H1 (cell line): ENCODE measurements at regions not wholly inside any gene's neighbourhood (a gene's known extent, or its start where the extent isn't known, plus 50 kb on each side); places are given as distances from the start of the nearest gene placed in this dataset.

ENCODE experiments used
- CTCF ChIA-PET: fragments of 300-600 bp; sonication (Branson Sonifier 250); formaldehyde crosslinking; loops from one replicate; lab custom pipeline; 2021; ENCODE audit not compliant: partially characterized antibody; lab: Charles Lee
- POLR2A ChIA-PET: fragments of 300-600 bp; sonication (Branson Sonifier 250); formaldehyde crosslinking; loops from one replicate; lab custom pipeline; 2021; ENCODE audit warnings: inconsistent platforms; ENCODE audit not compliant: partially characterized antibody; lab: Charles Lee
- DNase-seq, 2 experiments: peaks; one replicate each; pipeline versions ENCODE4 v3.0.0 to v3.0.0-alpha.2; 2010 to 2022; ENCODE audit warnings: low spot score in 2 of 2, low read depth in 1 of 2, mixed read lengths in 1 of 2
- FAIRE-seq: peaks from 2 replicates; lab custom pipeline; 2011; peaks lifted over from hg19 to GRCh38; lab: Jason Lieb, UNC
- H2AFZ ChIP-seq: 2 replicates; pipeline ENCODE4 v1.8.1; 2012; ENCODE audit warnings: low read length, inconsistent platforms
- H2AK5ac ChIP-seq: 2 replicates; pipeline ENCODE4 v1.6.1; 2013; ENCODE audit warnings: low read depth, low read length
- H2BK120ac ChIP-seq: replicated peaks from 2 replicates; pipeline ENCODE3; 2013; ENCODE audit warnings: low read depth, low read length, inconsistent platforms
- H2BK12ac ChIP-seq: 2 replicates; pipeline ENCODE4 v1.6.1; 2013; ENCODE audit warnings: low read depth, low read length
- H2BK15ac ChIP-seq: 2 replicates; pipeline ENCODE4 v1.6.1; 2013; ENCODE audit warnings: low read length
- H2BK20ac ChIP-seq: 2 replicates; pipeline ENCODE4 v1.6.1; 2013; ENCODE audit warnings: low read length
- H2BK5ac ChIP-seq: 2 replicates; pipeline ENCODE4 v1.6.1; 2013; ENCODE audit warnings: low read depth, low read length
- H3K14ac ChIP-seq: 2 replicates; pipeline ENCODE4 v1.6.1; 2013; ENCODE audit warnings: inconsistent platforms; ENCODE audit not compliant: insufficient read length
- H3K18ac ChIP-seq: 2 replicates; pipeline ENCODE4 v1.6.1; 2013; ENCODE audit warnings: low read length; ENCODE audit errors: extremely low read depth
- H3K23ac ChIP-seq: 2 replicates; pipeline ENCODE4 v1.6.1; 2013; ENCODE audit warnings: inconsistent platforms; ENCODE audit not compliant: insufficient read length
- H3K23me2 ChIP-seq: 2 replicates; pipeline ENCODE4 v1.6.1; 2013; ENCODE audit warnings: low read depth, low read length
- H3K27ac ChIP-seq: 2 replicates; pipeline ENCODE4 v1.6.1; 2011; ENCODE audit warnings: low read depth, low read length, inconsistent platforms
- H3K27me3 ChIP-seq, 4 experiments: replicated peaks in 1 of 4; 1 replicate in 1 of 4; 2 replicates in 3 of 4; pipeline versions ENCODE4 v1.6.1 to v1.8.1; 2011 to 2013; ENCODE audit warnings: low read length in 3 of 4, mild to moderate bottlenecking in 3 of 4, inconsistent platforms in 2 of 4, mixed read lengths in 2 of 4, moderate library complexity in 1 of 4; ENCODE audit not compliant: control insufficient read depth in 3 of 4, insufficient read depth in 3 of 4; ENCODE audit errors: extremely low read depth in 1 of 4
- H3K36me3 ChIP-seq, 4 experiments: 2 replicates each; pipeline versions ENCODE4 v1.6.1 to v1.8.1; 2011 to 2013; ENCODE audit warnings: mild to moderate bottlenecking in 4 of 4, low read length in 3 of 4, moderate library complexity in 2 of 4, control low read depth in 1 of 4, inconsistent platforms in 1 of 4; ENCODE audit not compliant: insufficient read depth in 4 of 4, control insufficient read depth in 2 of 4
- H3K4ac ChIP-seq: replicated peaks from 2 replicates; pipeline ENCODE3; 2013; ENCODE audit warnings: low read length, low read depth, mixed read lengths, inconsistent platforms; ENCODE audit not compliant: insufficient read length
- H3K4me1 ChIP-seq, 4 experiments: replicated peaks in 1 of 4; 1 replicate in 1 of 4; 2 replicates in 3 of 4; pipeline versions ENCODE4 v1.6.1 to v1.8.1; 2011 to 2013; ENCODE audit warnings: low read length in 3 of 4, inconsistent platforms in 2 of 4, mixed read lengths in 1 of 4; ENCODE audit not compliant: insufficient read depth in 4 of 4, control insufficient read depth in 3 of 4
- H3K4me2 ChIP-seq, 2 experiments: 2 replicates each; pipeline versions ENCODE4 v1.6.1 to v1.8.1; 2011 to 2013; ENCODE audit warnings: low read depth in 2 of 2, low read length in 2 of 2, control low read depth in 1 of 2, inconsistent platforms in 1 of 2, mild to moderate bottlenecking in 1 of 2; ENCODE audit not compliant: insufficient read depth in 1 of 2
- H3K4me3 ChIP-seq, 4 experiments: fragments of 200-600, 300-600 bp in 1 of 4; sonication (generic), shearing (Covaris generic), sonication (Bioruptor Twin) in 1 of 4; 2 replicates each; pipeline versions ENCODE4 v1.5.1 to v1.8.1; 2011 to 2016; ENCODE audit warnings: low read length in 4 of 4, low read depth in 3 of 4, control low read depth in 2 of 4, inconsistent platforms in 2 of 4, mild to moderate bottlenecking in 2 of 4, mixed read lengths in 1 of 4, moderate library complexity in 1 of 4; ENCODE audit not compliant: insufficient read depth in 2 of 4; ENCODE audit errors: extremely low read depth in 1 of 4
- H3K56ac ChIP-seq: replicated peaks from 2 replicates; pipeline ENCODE3; 2013; ENCODE audit warnings: low read depth, mild to moderate bottlenecking, mixed read lengths, low read length, inconsistent platforms; ENCODE audit not compliant: insufficient read length
- H3K79me1 ChIP-seq: 2 replicates; pipeline ENCODE4 v1.6.1; 2013; ENCODE audit warnings: low read depth, low read length, control low read depth
- H3K79me2 ChIP-seq, 2 experiments: 2 replicates each; pipeline versions ENCODE4 v1.6.1 to v1.8.1; 2012 to 2013; ENCODE audit warnings: low read length in 2 of 2, mild to moderate bottlenecking in 2 of 2, inconsistent platforms in 1 of 2; ENCODE audit not compliant: insufficient read depth in 2 of 2, control insufficient read depth in 1 of 2
- H3K9ac ChIP-seq, 4 experiments: replicated peaks in 1 of 4; 1 replicate in 1 of 4; 2 replicates in 3 of 4; pipeline versions ENCODE4 v1.6.1 to v1.8.1; 2011 to 2013; ENCODE audit warnings: low read depth in 3 of 4, low read length in 3 of 4, control low read depth in 2 of 4, mild to moderate bottlenecking in 2 of 4, moderate library complexity in 2 of 4, inconsistent platforms in 1 of 4; ENCODE audit errors: extremely low read depth in 1 of 4
- H3K9me3 ChIP-seq, 2 experiments: 2 replicates each; pipeline versions ENCODE4 v1.6.1 to v1.8.1; 2012 to 2013; ENCODE audit warnings: mild to moderate bottlenecking in 2 of 2, moderate library complexity in 2 of 2, control low read depth in 1 of 2, inconsistent platforms in 1 of 2, low read depth in 1 of 2, low read length in 1 of 2, mixed read lengths in 1 of 2; ENCODE audit not compliant: insufficient read depth in 2 of 2
- H4K20me1 ChIP-seq, 2 experiments: replicated peaks in 1 of 2; 2 replicates each; pipeline versions ENCODE3 to v1.8.1; 2011 to 2013; ENCODE audit warnings: inconsistent platforms in 2 of 2, low read length in 2 of 2, mild to moderate bottlenecking in 1 of 2; ENCODE audit not compliant: insufficient read depth in 2 of 2, control insufficient read depth in 1 of 2
- H4K5ac ChIP-seq: 2 replicates; pipeline ENCODE4 v1.6.1; 2013; ENCODE audit warnings: low read length, low read depth, mixed read lengths, inconsistent platforms; ENCODE audit not compliant: insufficient read length
- H4K8ac ChIP-seq: 2 replicates; pipeline ENCODE4 v1.8.0; 2013; ENCODE audit warnings: mild to moderate bottlenecking, moderate library complexity, low read length, inconsistent platforms; ENCODE audit not compliant: insufficient read depth; ENCODE audit errors: extremely low read depth
- H4K91ac ChIP-seq: replicated peaks from 2 replicates; pipeline ENCODE3; 2013; ENCODE audit warnings: low read length, mixed read lengths, inconsistent platforms; ENCODE audit not compliant: insufficient read length
- BACH1 ChIP-seq: IDR thresholded peaks from 2 replicates; pipeline ENCODE4 v1.6.1; 2012; ENCODE audit warnings: low read length, improper control_type of control experiment
- BRCA1 ChIP-seq: IDR thresholded peaks from 2 replicates; pipeline ENCODE4 v1.6.1; 2012; ENCODE audit warnings: low read depth, low read length, improper control_type of control experiment
- CBX8 ChIP-seq: fragments of 300-800, 300-1000 bp; sonication (generic); IDR thresholded peaks from 2 replicates; pipeline ENCODE4 v1.7.1; 2016; ENCODE audit warnings: low read depth, low read length, borderline replicate concordance
- GTF2F1 ChIP-seq: IDR thresholded peaks from 2 replicates; pipeline ENCODE4 v1.6.1; 2012; ENCODE audit warnings: low read depth, low read length, improper control_type of control experiment, borderline replicate concordance
- HDAC6 ChIP-seq: IDR thresholded peaks from one replicate; pipeline ENCODE4 v1.7.1; 2012; ENCODE audit warnings: low read depth, mild to moderate bottlenecking, inconsistent platforms, low read length, moderate library complexity
- RAD21 ChIP-seq, 2 experiments: IDR thresholded peaks in 1 of 2; conservative IDR thresholded peaks in 1 of 2; 2 replicates each; pipeline ENCODE4 v1.6.1; 2011; ENCODE audit warnings: low read depth in 2 of 2, low read length in 2 of 2, improper control_type of control experiment in 1 of 2, inconsistent platforms in 1 of 2, mild to moderate bottlenecking in 1 of 2, moderate library complexity in 1 of 2
- WGBS, 2 experiments: shearing (Covaris generic) in 1 of 2; methylation state at CpG; one replicate each; pipeline versions ENCODE4 v1.1.6 to v1.1.7; 2013 to 2015; ENCODE audit warnings: low lambda C conversion rate in 2 of 2, mixed read lengths in 2 of 2, inconsistent platforms in 1 of 2, low coverage in 1 of 2, missing lambda C conversion rate in 1 of 2; ENCODE audit not compliant: insufficient replicate concordance in 2 of 2, insufficient coverage in 1 of 2, insufficient read length in 1 of 2; ENCODE audit errors: extremely low coverage in 1 of 2, missing lambda C conversion rate in 1 of 2; 5-methylcytosine and 5-hydroxymethylcytosine counted together
- TF ChIP-seq, protein P1 (sequence below): IDR thresholded peaks from 2 replicates; pipeline ENCODE4 v1.6.1; 2011; ENCODE audit warnings: low read length, improper control_type of control experiment
- TF ChIP-seq, protein P2 (sequence below), 3 experiments: IDR thresholded peaks; 1 replicate in 2 of 3; 2 replicates in 1 of 3; pipeline versions ENCODE4 v1.5.1 to v1.6.1; 2011; ENCODE audit warnings: low read length in 3 of 3, mild to moderate bottlenecking in 3 of 3, inconsistent platforms in 2 of 3, low read depth in 1 of 3, moderate library complexity in 1 of 3; ENCODE audit not compliant: insufficient read depth in 1 of 3; ENCODE audit errors: control extremely low read depth in 1 of 3
- TF ChIP-seq, protein P3 (sequence below): IDR thresholded peaks from 2 replicates; pipeline ENCODE4 v1.6.1; 2012; ENCODE audit warnings: inconsistent platforms

DNA sequence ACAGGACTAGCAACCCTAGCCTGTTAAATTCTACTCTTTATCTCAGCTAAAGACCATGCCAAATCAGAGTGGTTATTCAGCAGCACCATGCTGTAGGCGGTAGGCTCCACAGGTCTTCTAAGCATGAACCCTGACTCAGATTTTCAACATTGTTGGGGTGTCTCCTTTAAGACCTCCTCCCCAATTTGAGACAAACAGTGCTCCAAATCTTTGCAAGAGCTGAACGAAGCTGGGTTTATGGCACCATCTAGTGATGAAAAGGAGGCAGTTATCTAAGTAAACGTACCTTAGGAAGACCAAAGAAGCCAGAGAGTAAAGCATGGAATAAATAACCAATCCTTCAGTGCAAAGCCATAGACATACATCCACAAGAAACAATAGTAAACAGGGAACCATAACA lies 334.5 kb upstream of the SLC7A11 start:
- H2AFZ ChIP-seq = peak overlapping the region; percentile 90

More for the DNA sequence above, 334.5 kb upstream of the SLC7A11 start:
- H4K91ac ChIP-seq = no peak overlapping the region
- no peaks in the 10 kb centered on the region for H3K23me2 ChIP-seq
- CTCF ChIA-PET = interaction anchor here (0.7 to 3.1 kb wide), 22 partner anchors 7 to 757 kb away, joined by 3 to 29 read pairs (median 4); no protein-coding TSS in a partner anchor
- no peak overlapping the region for H2BK5ac ChIP-seq
- no peaks in the 10 kb centered on the region for H3K9me3 ChIP-seq
- FAIRE-seq (peak; percentile 86), DNase-seq (no peak)
- no peaks in the 10 kb centered on the region for H3K36me3 ChIP-seq
- no peak overlapping the region for H3K4me3 ChIP-seq
- no peak overlapping the region for H2BK20ac ChIP-seq
- no peak overlapping the region for H4K8ac ChIP-seq
- no peak overlapping the region for H3K23ac ChIP-seq
- H3K27me3 ChIP-seq = no peaks in the 10 kb centered on the region
- no peak overlapping the region; the same call in 1 of the 2 replicates for H3K18ac ChIP-seq
- H2AK5ac ChIP-seq = no peak overlapping the region
- no peak overlapping the region for H2BK15ac ChIP-seq
- POLR2A ChIA-PET = interaction anchor here (1.0 to 2.4 kb wide), 2 partner anchors 107 to 335 kb away, joined by 3 to 9 read pairs; partner anchors contain the start of gene SLC7A11
- no peak overlapping the region for H3K4ac ChIP-seq
- H2BK12ac ChIP-seq = no peak overlapping the region
- no peaks in the 10 kb centered on the region for H4K20me1 ChIP-seq
- no peaks in the 10 kb centered on the region for H3K79me1 ChIP-seq
- 45% methylated on average over 3 of the region's 3 CpGs; no CpG with 5 or more reads in 1 of the 2 experiments for WGBS, 2 experiments
- no peak overlapping the region for H2BK120ac ChIP-seq
- H3K4me2 ChIP-seq = no peak overlapping the region
- H3K56ac ChIP-seq = no peak overlapping the region
- no peak overlapping the region for H3K27ac ChIP-seq
- no peaks in the 10 kb centered on the region for H3K79me2 ChIP-seq
- no peak overlapping the region for H4K5ac ChIP-seq
- peaks cover 0 to 5% (median 0%) of the 10 kb centered on the region in 4 experiments; a peak in 1 of 7 replicates for H3K4me1 ChIP-seq
- no peak overlapping the region for H3K14ac ChIP-seq
- H3K9ac ChIP-seq = no peak overlapping the region
- no peak for TF ChIP-seq BRCA1
- TF ChIP-seq HDAC6 = no peak
- TF ChIP-seq, protein P1, sequence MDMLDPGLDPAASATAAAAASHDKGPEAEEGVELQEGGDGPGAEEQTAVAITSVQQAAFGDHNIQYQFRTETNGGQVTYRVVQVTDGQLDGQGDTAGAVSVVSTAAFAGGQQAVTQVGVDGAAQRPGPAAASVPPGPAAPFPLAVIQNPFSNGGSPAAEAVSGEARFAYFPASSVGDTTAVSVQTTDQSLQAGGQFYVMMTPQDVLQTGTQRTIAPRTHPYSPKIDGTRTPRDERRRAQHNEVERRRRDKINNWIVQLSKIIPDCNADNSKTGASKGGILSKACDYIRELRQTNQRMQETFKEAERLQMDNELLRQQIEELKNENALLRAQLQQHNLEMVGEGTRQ = no peak
- TF ChIP-seq, protein P2, sequence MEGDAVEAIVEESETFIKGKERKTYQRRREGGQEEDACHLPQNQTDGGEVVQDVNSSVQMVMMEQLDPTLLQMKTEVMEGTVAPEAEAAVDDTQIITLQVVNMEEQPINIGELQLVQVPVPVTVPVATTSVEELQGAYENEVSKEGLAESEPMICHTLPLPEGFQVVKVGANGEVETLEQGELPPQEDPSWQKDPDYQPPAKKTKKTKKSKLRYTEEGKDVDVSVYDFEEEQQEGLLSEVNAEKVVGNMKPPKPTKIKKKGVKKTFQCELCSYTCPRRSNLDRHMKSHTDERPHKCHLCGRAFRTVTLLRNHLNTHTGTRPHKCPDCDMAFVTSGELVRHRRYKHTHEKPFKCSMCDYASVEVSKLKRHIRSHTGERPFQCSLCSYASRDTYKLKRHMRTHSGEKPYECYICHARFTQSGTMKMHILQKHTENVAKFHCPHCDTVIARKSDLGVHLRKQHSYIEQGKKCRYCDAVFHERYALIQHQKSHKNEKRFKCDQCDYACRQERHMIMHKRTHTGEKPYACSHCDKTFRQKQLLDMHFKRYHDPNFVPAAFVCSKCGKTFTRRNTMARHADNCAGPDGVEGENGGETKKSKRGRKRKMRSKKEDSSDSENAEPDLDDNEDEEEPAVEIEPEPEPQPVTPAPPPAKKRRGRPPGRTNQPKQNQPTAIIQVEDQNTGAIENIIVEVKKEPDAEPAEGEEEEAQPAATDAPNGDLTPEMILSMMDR (IDR thresholded peaks at IDR 0.05; ENCODE audit: control extremely low read depth in 1 of 3, insufficient read depth in 1 of 3, low read depth in 1 of 3, low read length in 3 of 3) = peak in 2 of 3 experiments; percentile 59 to 72; a peak in 3 of 4 replicates
- peak; percentile 89 to 90 for TF ChIP-seq RAD21 (IDR thresholded peaks at IDR 0.05 in 1 of 2, conservative IDR thresholded peaks at IDR 0.05 in 1 of 2; ENCODE audit: low read depth in 2 of 2, low read length in 2 of 2)
- no peak for TF ChIP-seq GTF2F1
- TF ChIP-seq, protein P3, sequence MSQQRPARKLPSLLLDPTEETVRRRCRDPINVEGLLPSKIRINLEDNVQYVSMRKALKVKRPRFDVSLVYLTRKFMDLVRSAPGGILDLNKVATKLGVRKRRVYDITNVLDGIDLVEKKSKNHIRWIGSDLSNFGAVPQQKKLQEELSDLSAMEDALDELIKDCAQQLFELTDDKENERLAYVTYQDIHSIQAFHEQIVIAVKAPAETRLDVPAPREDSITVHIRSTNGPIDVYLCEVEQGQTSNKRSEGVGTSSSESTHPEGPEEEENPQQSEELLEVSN = no peak
- no peak for TF ChIP-seq BACH1
- TF ChIP-seq CBX8 = no peak
